HG03103 (cell line): ENCODE measurements at regions not wholly inside any gene's neighbourhood (a gene's known extent, or its start where the extent isn't known, plus 50 kb on each side); places are given as distances from the start of the nearest gene placed in this dataset.

Source experiments
- ATAC-seq: cut with Tn5 transposase; IDR thresholded peaks from one replicate; pipeline ENCODE4 v1.9.1; 2021; ENCODE audit warnings: low read depth; ENCODE audit not compliant: unreplicated experiment

DNA sequence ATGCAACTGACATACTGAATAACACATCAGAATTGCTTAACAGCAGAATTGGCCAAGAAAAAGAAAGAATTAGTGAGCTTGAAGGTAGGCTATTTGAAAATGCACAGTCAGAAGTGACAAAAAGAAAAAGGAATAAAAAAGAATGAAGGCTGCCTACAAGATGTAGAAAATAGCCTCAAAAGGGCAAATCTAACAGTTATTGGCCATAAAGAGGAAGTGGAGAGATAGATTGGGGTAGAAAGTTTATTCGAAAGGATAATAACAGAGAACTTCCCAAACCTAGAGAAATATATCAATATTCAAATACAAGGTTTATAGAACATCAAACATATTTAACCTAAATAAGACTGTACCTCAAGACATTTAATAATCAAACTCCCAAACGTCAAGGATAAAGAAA lies 67.5 kb downstream of the ATP6V1G3 start:
- no peak for ATAC-seq

DNA sequence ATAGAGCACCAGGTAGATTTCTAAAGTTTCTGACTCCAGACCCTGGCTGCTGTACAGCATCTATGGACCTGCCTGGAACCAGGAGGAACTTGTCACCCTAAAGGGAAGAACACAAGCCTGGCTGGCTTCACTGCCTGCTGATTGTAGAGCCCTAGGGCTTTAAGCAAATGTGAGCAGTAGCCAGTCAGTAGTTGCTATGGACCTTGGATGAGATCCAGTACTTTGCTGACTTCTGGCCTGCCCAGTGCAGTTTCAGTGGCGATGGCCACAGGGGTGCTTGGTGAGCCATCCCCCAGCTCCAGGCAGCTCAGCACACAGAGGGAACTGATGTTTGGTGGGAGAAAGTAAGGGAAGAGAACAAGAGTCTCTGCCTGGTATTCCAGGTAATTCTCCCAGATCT lies 68.4 kb downstream of the ATP6V1G3 start:
- no peak for ATAC-seq

- no peak for ATAC-seq
Measured at GRCh38 chr1:198467907-198468306, 72.6 kb downstream of the ATP6V1G3 start.

DNA sequence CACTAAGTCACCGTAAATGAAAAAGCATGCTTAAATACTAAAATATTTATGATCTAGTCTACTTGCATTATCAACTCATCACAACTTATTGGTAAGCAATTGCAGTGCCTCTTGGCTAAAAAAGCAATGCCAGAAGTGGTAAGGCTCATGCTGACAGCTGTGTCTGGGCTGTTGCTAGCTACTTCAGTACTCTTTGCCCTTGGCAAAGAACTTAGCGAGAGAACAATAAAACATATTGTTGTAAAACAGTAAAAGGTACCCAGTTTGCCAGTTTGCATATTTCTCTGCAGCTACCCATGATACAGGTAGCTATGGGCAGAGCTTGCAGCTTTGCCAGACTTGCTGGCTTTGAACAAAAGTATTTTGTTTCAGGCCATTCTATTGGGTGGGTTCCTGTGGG lies 73.1 kb downstream of the ATP6V1G3 start:
- ATAC-seq: no peak

- ATAC-seq: peak; percentile 69
Measured at GRCh38 chr1:198465201-198466144, 75.0 kb downstream of the ATP6V1G3 start.

DNA sequence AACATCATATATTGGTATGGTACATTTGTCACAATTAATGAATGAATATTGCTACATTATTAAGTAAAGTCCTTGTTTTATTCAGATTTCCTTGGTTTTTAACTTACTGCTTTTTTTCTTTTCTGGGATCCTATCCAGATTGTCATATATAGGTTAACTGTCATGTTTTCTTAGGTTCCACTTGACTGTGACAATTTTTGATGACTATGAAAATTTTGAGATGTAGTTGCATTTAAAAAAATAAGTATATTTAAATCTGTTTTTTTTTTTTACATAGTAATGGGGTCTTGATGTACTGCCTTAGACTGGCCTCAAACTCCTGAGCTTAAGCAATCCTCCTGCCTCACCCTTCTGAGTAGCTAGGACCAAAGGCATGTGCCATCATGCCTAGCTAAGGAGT lies 76.8 kb downstream of the ATP6V1G3 start:
- ATAC-seq: no peak

DNA sequence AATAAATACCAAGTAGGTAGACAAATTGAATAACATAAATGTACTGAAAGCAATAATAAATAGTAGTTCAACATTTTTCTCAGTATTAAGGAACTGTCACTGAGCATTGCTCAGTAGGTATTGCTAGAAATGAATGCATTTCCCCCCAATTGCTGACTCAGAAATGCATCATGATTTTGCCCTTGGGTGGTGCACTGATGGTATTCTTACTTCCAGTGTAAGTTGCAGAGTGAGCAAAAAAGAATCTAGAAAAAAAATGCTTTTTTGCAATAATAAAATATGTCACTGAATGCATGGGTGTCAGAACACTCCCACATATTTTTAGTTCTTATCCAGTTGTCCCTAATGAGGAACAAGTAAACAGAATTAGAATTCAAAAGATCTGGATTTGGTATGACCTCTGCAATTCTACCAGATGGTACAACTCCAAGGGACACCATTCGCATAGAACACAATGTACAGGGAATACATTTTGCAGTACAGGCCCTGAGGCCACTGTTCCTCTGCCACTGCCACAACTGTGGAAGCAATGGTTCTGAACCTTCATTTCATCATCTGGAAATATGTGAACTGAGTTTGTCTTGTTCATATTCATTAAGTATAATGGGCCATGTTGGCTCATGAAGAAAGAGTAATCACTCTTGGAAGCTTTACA lies 78.0 kb downstream of the ATP6V1G3 start:
- ATAC-seq: no peak

- no peak for ATAC-seq
Measured at GRCh38 chr1:198455966-198456365, 84.5 kb downstream of the ATP6V1G3 start.

- no peak for ATAC-seq
Measured at GRCh38 chr1:198449727-198450433, 90.6 kb downstream of the ATP6V1G3 start.

DNA sequence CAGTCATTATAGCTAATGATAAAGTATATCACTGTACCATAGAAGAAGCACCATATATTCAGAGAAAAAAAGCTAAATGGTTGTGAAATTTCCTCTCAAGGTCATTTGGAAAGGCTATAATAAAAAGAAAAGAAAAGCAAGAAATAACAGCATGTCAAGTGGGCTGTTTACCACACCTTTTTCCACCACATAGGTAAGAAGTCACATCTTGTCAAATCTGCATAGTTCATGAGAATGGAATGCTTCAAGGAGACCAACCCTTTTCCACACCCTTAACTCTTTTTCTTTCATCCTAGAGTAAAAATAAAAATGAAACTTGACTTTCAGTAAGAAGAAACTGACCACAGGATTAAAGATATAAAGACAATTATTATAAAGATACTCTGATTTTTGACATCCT lies 91.2 kb downstream of the ATP6V1G3 start:
- ATAC-seq: no peak

DNA sequence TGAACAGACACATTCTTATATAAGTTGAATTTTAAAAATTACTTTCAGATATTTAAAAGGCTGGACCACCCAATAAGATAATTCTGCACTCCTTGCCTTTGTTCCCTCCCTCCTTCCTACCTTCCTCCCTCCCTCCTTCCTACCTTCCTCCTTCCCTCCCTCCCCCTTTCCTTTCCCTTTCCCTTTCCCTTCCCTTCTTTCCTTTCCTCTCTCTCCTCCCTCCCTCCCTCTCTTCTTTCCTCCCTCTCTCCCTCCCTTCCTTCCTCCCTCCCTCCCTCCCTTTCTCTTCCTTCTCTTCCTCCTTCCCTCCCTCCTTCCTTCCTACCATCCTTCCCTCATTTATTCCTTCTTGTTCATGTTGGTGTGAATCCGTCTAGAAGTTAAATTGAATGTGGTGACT lies 93.0 kb downstream of the ATP6V1G3 start:
- ATAC-seq: no peak

DNA sequence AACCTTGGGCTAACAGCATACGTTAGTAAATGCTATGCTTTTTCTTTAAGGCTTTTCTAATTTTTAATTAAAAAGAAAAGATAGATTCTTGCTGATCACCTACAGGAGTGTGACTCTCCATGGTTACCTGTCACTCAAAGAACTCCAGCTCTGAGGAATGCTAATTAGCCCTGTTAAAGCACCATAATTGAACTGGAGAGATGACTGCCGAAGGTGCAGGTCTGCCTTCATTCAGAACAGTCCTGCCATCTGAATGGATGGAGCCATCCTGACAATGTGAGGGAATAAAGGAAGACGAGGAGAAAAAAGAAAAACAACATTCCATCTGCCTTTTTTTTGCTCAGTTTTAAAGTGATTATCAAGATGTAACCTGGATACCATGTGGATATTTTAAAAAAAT lies 94.6 kb downstream of the ATP6V1G3 start:
- no peak for ATAC-seq

- ATAC-seq: no peak
Measured at GRCh38 chr1:198444792-198445191, 95.7 kb downstream of the ATP6V1G3 start.

GRCh38 chr1:198443365-198444233 lies 96.9 kb downstream of the ATP6V1G3 start:
- no peak for ATAC-seq

GRCh38 chr1:198440842-198441241 lies 99.6 kb downstream of the ATP6V1G3 start:
- no peak for ATAC-seq

- no peak for ATAC-seq
Measured at GRCh38 chr1:198437332-198437731, 103.1 kb downstream of the ATP6V1G3 start.

DNA sequence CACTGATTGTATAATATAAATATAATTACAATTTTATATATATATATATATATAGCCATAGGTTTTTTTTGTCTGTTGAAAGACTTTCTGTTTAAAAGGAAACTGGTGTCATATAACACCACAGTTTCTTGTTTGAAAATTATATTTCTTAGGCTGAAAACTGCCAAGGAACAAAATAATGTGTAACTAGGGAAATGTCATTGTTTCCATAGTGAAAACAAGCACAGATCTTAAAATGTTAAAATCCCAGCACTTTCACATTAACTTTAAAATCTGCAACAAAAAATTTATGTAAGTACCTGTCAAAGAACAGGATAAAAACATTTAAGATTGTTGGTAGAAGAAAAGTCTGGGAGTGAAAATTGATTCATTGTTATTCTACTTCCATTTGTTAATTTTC lies 104.2 kb downstream of the ATP6V1G3 start:
- ATAC-seq: no peak

GRCh38 chr1:198435056-198435455 lies 105.4 kb downstream of the ATP6V1G3 start:
- ATAC-seq: no peak

DNA sequence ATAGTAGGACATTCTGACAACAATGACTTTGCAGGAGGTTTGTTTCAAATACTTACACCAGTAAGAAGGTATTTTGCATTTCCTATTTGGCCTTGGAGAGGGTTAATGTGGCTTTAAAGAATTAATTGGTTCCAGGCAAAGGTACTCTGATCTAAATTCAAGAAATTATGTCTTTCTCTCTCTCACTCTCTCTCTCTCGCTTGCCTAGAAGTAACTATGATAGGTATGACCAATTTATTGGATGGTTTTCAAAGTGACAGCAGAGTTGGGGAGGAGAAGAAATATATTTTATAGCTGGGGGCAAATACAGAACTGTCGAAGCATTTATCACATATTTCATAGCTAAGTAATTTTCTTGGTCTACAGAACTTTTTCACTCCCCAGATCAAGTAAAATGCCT lies 116.0 kb downstream of the ATP6V1G3 start:
- no peak for ATAC-seq

GRCh38 chr1:198423673-198424072 lies 116.8 kb downstream of the ATP6V1G3 start:
- ATAC-seq: no peak
